Omental fat pad (tissue), 3 donors: ENCODE measurements at regions not wholly inside any gene's neighbourhood (a gene's known extent, or its start where the extent isn't known, plus 50 kb on each side); places are given as distances from the start of the nearest gene placed in this dataset.

ENCODE experiments used
- ATAC-seq: fragments of 150-250 bp; one replicate; pipeline ENCODE4 v1.9.1; 2016; ENCODE audit warnings: mild to moderate bottlenecking, moderate library complexity; ENCODE audit not compliant: low FRiP score
- DNase-seq: peaks from one replicate; pipeline ENCODE4 v3.0.0-alpha.2; 2019; ENCODE audit warnings: low spot score
- CTCF ChIP-seq, 3 donors: fragments of 450-650 bp; IDR thresholded peaks; one replicate each; pipeline ENCODE4 v1.5.1; 2016 to 2017; ENCODE audit warnings: antibody characterized with exemption in 3 of 3, mild to moderate bottlenecking in 3 of 3, moderate library complexity in 2 of 3

GRCh38 chr6:77073410-77073760, 389.9 kb downstream of the HTR1B start:
- DNase-seq, result no peak
- no peak for ATAC-seq
- TF ChIP-seq CTCF (IDR thresholded peaks at IDR 0.05), result no peak

- ATAC-seq (no peak), DNase-seq (no peak)
- no peak for TF ChIP-seq CTCF (IDR thresholded peaks at IDR 0.05)
These were observed 390.4 kb downstream of the HTR1B start for GRCh38 chr6:77072694-77073409.

GRCh38 chr6:77063494-77063893, 399.8 kb downstream of the HTR1B start:
- no peak for TF ChIP-seq CTCF (IDR thresholded peaks at IDR 0.05)
- ATAC-seq (no peak), DNase-seq (no peak)

GRCh38 chr6:77055711-77056110, 407.6 kb downstream of the HTR1B start:
- TF ChIP-seq CTCF (IDR thresholded peaks at IDR 0.05), result no peak
- DNase-seq (no peak), ATAC-seq (no peak)

GRCh38 chr6:77040568-77041195, 422.6 kb downstream of the HTR1B start:
- TF ChIP-seq CTCF (IDR thresholded peaks at IDR 0.05), result no peak
- DNase-seq (no peak), ATAC-seq (no peak)

GRCh38 chr6:77038807-77039206, 424.5 kb downstream of the HTR1B start:
- no peak for DNase-seq
- no peak for ATAC-seq
- TF ChIP-seq CTCF (IDR thresholded peaks at IDR 0.05), result no peak

GRCh38 chr6:77037439-77037838, 425.9 kb downstream of the HTR1B start:
- no peak for ATAC-seq
- DNase-seq, result no peak
- no peak for TF ChIP-seq CTCF (IDR thresholded peaks at IDR 0.05)
